GM10266 (cell line): ENCODE measurements at regions not wholly inside any gene's neighbourhood (a gene's known extent, or its start where the extent isn't known, plus 50 kb on each side); places are given as distances from the start of the nearest gene placed in this dataset.

ENCODE experiments used
- DNase-seq: peaks from one replicate; pipeline ENCODE4 v3.0.0; 2012; ENCODE audit errors: extremely low spot score
- CTCF ChIP-seq: IDR thresholded peaks from 2 replicates; pipeline ENCODE4 v1.5.1; 2012; ENCODE audit warnings: mild to moderate bottlenecking, low read depth; ENCODE audit not compliant: control insufficient read depth, insufficient read depth; ENCODE audit errors: missing control alignments

DNA sequence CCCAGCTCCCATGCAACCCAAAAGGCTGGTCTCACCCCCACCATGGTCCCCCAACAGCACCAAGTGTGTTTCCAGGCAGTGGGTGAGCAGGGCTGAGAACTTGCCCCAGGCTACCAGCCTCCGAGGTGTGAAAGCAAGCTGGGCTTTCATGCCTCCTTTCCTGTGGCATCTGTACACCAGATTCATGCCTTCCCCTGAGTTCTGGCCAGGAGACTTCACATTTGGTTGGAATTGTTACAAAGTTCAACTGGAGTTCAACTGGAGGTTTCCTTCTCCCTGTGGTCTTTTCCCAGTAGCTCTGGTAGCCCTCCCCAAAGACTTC lies 77.6 kb upstream of the RAB40AL start:
- no peak for DNase-seq

GRCh38 chrX:102860235-102860634 lies 76.8 kb upstream of the RAB40AL start:
- DNase-seq: no peak
- TF ChIP-seq CTCF: no peak

More for the DNA sequence above, 77.6 kb upstream of the RAB40AL start:
- TF ChIP-seq CTCF: no peak

DNA sequence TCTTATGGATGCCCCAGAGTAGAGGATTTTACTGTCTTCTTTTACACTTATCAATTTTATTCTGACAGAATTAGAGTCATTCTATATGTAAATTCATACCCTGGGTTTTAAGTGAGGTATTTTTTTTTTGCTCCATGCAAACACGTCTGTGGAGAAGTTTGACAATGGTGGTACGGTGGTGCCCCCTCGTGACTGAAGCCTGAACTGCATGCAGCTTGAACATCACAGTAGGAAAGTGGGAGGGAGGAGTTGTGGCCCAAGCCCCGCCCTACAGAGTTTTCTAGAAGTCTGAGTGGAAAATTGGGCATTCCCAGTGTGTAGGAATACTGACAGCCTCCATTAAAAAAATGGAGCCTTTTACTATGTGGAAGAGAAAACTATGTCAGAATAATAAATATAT lies 73.3 kb upstream of the RAB40AL start:
- TF ChIP-seq CTCF: peak; percentile 75
- peak; percentile 22 for DNase-seq

- TF ChIP-seq CTCF: no peak
- no peak for DNase-seq
Measured at GRCh38 chrX:102866981-102867656, 70.0 kb upstream of the RAB40AL start.

GRCh38 chrX:102883491-102883890 lies 53.6 kb upstream of the RAB40AL start:
- DNase-seq: no peak

More at GRCh38 chrX:102883491-102883890, 53.6 kb upstream of the RAB40AL start:
- TF ChIP-seq CTCF: no peak
